ENCODE measurements at regions not wholly inside any gene's neighbourhood (a gene's known extent, or its start where the extent isn't known, plus 50 kb on each side); places are given as distances from the start of the nearest gene placed in this dataset.
"Not testable (repeated sequence)": the region's sequence is repeated elsewhere in the genome, so short reads cannot be mapped to it uniquely, and the experiment has no call there.

GRCh38 chr17:68099341-68099753, 63.8 kb downstream of the KPNA2 start:
- TF ChIP-seq CTCF, POLR2AphosphoS5 (IDR thresholded peaks at IDR 0.05): not testable (repeated sequence)
